PC-3 (cell line): ENCODE measurements at regions not wholly inside any gene's neighbourhood (a gene's known extent, or its start where the extent isn't known, plus 50 kb on each side); places are given as distances from the start of the nearest gene placed in this dataset.

Experiments
- EZH2 ChIP-seq: fragments of 300-600 bp; sonication (generic); IDR thresholded peaks from one replicate; pipeline ENCODE4 v1.6.1; 2017; ENCODE audit warnings: antibody characterized with exemption, mild to moderate bottlenecking, low read length; ENCODE audit not compliant: unreplicated experiment
- TF ChIP-seq, protein P1 (sequence below): fragments of 300-600 bp; sonication (generic); conservative IDR thresholded peaks from 2 replicates; pipeline ENCODE4 v1.5.1; 2017; ENCODE audit warnings: antibody characterized with exemption, low read depth, mild to moderate bottlenecking, low read length

DNA sequence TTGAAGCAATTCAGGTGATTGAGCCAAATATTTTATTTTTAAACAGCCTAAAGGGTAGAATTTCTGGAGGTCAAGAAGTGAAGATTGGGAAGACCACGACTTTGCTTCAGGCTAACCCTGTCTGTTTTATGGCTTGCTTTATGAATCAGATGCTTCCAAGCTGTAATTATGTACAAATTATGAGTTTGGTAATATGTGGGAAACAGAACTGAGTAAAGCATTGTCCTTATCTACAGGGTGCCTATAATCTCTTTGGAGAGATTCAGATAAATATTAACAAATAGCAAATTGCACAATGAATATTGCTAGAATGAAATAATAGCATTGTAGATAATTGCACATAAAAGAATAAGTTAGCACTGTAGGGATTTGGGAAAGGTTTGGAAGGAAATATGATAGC lies 539.4 kb upstream of the CDH2 start:
- TF ChIP-seq, protein P1, sequence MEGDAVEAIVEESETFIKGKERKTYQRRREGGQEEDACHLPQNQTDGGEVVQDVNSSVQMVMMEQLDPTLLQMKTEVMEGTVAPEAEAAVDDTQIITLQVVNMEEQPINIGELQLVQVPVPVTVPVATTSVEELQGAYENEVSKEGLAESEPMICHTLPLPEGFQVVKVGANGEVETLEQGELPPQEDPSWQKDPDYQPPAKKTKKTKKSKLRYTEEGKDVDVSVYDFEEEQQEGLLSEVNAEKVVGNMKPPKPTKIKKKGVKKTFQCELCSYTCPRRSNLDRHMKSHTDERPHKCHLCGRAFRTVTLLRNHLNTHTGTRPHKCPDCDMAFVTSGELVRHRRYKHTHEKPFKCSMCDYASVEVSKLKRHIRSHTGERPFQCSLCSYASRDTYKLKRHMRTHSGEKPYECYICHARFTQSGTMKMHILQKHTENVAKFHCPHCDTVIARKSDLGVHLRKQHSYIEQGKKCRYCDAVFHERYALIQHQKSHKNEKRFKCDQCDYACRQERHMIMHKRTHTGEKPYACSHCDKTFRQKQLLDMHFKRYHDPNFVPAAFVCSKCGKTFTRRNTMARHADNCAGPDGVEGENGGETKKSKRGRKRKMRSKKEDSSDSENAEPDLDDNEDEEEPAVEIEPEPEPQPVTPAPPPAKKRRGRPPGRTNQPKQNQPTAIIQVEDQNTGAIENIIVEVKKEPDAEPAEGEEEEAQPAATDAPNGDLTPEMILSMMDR, result no peak
- no peak for TF ChIP-seq EZH2
